GM12891 (cell line): ENCODE measurements at regions not wholly inside any gene's neighbourhood (a gene's known extent, or its start where the extent isn't known, plus 50 kb on each side); places are given as distances from the start of the nearest gene placed in this dataset.

ENCODE experiments used
- POLR2A ChIP-seq: IDR thresholded peaks from 2 replicates; pipeline ENCODE4 v1.6.1; 2011; ENCODE audit warnings: low read depth, low read length, control low read depth
- POLR2AphosphoS5 ChIP-seq: IDR thresholded peaks from 2 replicates; pipeline ENCODE4 v1.6.1; 2011; ENCODE audit warnings: low read depth, low read length, control low read depth
- SPI1 ChIP-seq: IDR thresholded peaks from 2 replicates; pipeline ENCODE4 v1.6.1; 2011; ENCODE audit warnings: low read depth, low read length, control low read depth
- TAF1 ChIP-seq: IDR thresholded peaks from 2 replicates; pipeline ENCODE4 v1.6.1; 2011; ENCODE audit warnings: low read depth, low read length, control low read depth

DNA sequence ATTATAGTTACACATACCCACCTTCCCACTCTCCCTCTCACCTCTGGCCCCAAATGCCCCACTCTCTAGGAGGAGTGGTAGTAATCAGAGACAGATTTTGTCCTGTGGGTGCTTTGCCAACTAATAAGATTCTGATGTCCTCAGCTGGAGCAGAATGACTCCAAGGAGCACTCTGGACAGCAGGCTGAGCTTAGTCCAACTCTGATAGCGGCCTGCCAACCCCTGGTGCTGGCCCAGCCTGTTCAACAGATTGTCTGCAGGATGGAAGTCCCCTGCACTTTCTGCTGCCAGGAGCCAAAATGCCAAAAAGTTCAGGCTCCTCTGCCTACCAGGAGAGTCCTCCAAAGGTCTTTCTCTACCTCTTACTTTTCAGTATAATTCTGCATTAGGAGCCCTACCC lies 160.5 kb upstream of the UMPS start:
- TF ChIP-seq SPI1 (no peak), POLR2A (no peak), POLR2AphosphoS5 (no peak), TAF1 (no peak)
